Kidney (tissue), 13 donors: ENCODE measurements at regions not wholly inside any gene's neighbourhood (a gene's known extent, or its start where the extent isn't known, plus 50 kb on each side); places are given as distances from the start of the nearest gene placed in this dataset.

ENCODE experiments used
- DNase-seq, 5 donors: peaks; one replicate each; pipeline ENCODE4 v3.0.0-alpha.2; 2013 to 2020
- FAIRE-seq: peaks from 2 replicates; lab custom pipeline; 2012; peaks lifted over from hg19 to GRCh38; lab: Jason Lieb, UNC
- H3K27ac ChIP-seq, 2 donors: one replicate each; pipeline ENCODE4 v1.7.0; 2013; ENCODE audit warnings: low read depth in 2 of 2, low read length in 2 of 2, inconsistent platforms in 1 of 2
- H3K27me3 ChIP-seq: one replicate; pipeline ENCODE4 v1.7.1; 2013; ENCODE audit warnings: low read length, inconsistent platforms; ENCODE audit not compliant: control insufficient read depth, insufficient read depth
- H3K36me3 ChIP-seq, 3 donors: one replicate each; pipeline versions ENCODE4 v1.7.0 to v1.7.1; 2013; ENCODE audit warnings: low read length in 3 of 3, control low read depth in 1 of 3, inconsistent platforms in 1 of 3; ENCODE audit not compliant: insufficient read depth in 3 of 3, control insufficient read depth in 2 of 3
- H3K4me1 ChIP-seq, 3 donors: one replicate each; pipeline versions ENCODE4 v1.7.0 to v1.7.1; 2013; ENCODE audit warnings: low read length in 3 of 3, inconsistent platforms in 1 of 3, low read depth in 1 of 3; ENCODE audit not compliant: control insufficient read depth in 2 of 3, insufficient read depth in 2 of 3
- H3K4me3 ChIP-seq, 3 donors: one replicate each; pipeline versions ENCODE4 v1.7.0 to v1.8.1; 2013; ENCODE audit warnings: low read length in 3 of 3, control low read depth in 1 of 3, inconsistent platforms in 1 of 3
- H3K9ac ChIP-seq, 3 donors: one replicate each; pipeline versions ENCODE4 v1.7.0 to v1.7.1; 2013; ENCODE audit warnings: low read length in 3 of 3, control low read depth in 1 of 3, inconsistent platforms in 1 of 3
- H3K9me3 ChIP-seq, 3 donors: one replicate each; pipeline versions ENCODE4 v1.7.0 to v1.7.1; 2013; ENCODE audit warnings: low read length in 3 of 3, control low read depth in 1 of 3, inconsistent platforms in 1 of 3; ENCODE audit not compliant: control insufficient read depth in 2 of 3, insufficient read depth in 1 of 3
- intact Hi-C: fragments of 100-400 bp; cut with DNase I; formaldehyde crosslinking; loops from one replicate; pipeline ENCODE4 v1.11.1; 2022
- TF ChIP-seq, protein P1 (sequence below): IDR thresholded peaks from 3 replicates; pipeline ENCODE4 v1.5.1; 2012; ENCODE audit warnings: mild to moderate bottlenecking, moderate library complexity, borderline replicate concordance; ENCODE audit not compliant: insufficient read depth; ENCODE audit errors: extremely low read depth
- donor health status: control.
- donor health status: control.
- donor health status: control.
- donor health status: control.
- donor health status: control.
- donor health status: DM: yes; HTN: yes; CAD: no.
- donor health status: Normal renal cell carcinoma (clear cell type).

DNA sequence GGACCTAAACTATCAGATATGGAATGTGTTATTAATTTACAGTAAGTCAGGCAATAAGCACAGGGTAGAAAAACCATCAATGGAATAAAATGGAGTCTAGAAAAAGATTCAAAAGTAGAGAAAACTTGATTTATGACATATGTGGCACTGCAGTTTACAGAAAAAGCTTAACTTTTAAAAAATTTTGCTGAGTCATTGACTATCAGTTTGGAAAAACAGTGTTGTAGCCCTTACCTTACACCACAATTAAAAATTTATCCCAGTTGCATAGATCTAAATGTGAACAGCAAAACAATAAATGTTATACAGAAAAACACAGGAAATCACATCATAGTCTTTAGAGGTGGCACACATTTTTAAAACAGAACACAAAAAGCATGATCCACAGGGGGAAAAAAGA is 108.5 kb downstream of the USP22 start:
- FAIRE-seq, result no peak

DNA sequence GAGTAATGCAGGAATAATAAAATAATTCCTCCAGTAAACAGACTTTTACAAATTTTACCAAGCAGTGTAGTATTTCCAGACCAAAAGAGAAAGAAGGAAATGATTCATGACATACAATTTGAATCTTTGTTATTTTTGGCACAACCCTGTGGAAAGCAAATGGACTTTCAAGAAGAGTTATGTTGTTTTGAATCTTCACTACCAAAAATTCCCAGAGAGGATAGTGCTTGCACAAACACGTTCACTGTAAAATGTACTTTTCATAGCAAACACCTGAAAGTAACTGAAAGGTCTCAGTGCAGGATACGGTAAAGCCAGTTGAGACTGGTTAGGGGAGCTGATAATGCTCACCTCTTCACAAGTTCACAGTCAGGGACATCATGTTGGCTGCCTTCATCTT is 107.1 kb downstream of the USP22 start:
- no peak overlapping the region for H3K9ac ChIP-seq

More for the DNA sequence above, 108.5 kb downstream of the USP22 start:
- no peak overlapping the region for H3K27ac ChIP-seq
- H3K36me3 ChIP-seq, result no peaks in the 10 kb centered on the region
- H3K9me3 ChIP-seq, result no peaks in the 10 kb centered on the region
- H3K9ac ChIP-seq, result no peak overlapping the region
- TF ChIP-seq, protein P1, sequence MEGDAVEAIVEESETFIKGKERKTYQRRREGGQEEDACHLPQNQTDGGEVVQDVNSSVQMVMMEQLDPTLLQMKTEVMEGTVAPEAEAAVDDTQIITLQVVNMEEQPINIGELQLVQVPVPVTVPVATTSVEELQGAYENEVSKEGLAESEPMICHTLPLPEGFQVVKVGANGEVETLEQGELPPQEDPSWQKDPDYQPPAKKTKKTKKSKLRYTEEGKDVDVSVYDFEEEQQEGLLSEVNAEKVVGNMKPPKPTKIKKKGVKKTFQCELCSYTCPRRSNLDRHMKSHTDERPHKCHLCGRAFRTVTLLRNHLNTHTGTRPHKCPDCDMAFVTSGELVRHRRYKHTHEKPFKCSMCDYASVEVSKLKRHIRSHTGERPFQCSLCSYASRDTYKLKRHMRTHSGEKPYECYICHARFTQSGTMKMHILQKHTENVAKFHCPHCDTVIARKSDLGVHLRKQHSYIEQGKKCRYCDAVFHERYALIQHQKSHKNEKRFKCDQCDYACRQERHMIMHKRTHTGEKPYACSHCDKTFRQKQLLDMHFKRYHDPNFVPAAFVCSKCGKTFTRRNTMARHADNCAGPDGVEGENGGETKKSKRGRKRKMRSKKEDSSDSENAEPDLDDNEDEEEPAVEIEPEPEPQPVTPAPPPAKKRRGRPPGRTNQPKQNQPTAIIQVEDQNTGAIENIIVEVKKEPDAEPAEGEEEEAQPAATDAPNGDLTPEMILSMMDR, result no peak
- DNase-seq, result no peak
- H3K4me1 ChIP-seq, result no peaks in the 10 kb centered on the region
- no peaks in the 10 kb centered on the region for H3K27me3 ChIP-seq
- intact Hi-C loops, result no loop called here
- H3K4me3 ChIP-seq, result no peak overlapping the region

DNA sequence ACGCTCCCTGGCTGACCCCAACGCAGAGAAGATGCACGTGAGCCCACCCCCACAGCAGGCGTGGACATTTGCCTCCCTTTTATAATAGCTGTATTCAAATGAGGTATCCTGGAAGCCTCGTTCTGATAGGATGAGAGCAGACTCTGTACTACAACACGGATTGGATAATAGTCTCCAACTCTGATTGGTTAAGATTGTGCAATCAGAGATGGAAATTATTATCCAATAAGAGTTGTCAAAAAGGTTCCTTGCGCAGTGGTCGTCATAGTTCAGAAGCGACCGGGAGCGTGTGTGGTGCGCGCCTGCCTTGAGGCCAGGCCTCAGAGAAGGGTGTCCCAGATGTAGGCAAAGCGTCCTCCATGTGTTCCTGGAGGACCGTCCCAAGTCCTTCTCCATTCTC is 104.6 kb downstream of the USP22 start:
- H3K4me3 ChIP-seq, result no peak overlapping the region
- H3K4me1 ChIP-seq, result no peaks in the 10 kb centered on the region
- no peaks in the 10 kb centered on the region for H3K36me3 ChIP-seq
- H3K27ac ChIP-seq, result no peak overlapping the region
- no peaks in the 10 kb centered on the region for H3K9me3 ChIP-seq
- TF ChIP-seq, protein P1, result no peak
- FAIRE-seq (no peak), DNase-seq (no peak)
- H3K9ac ChIP-seq, result no peak overlapping the region
- intact Hi-C loops, result no loop called here
- H3K27me3 ChIP-seq, result no peaks in the 10 kb centered on the region

More for the DNA sequence above, 107.1 kb downstream of the USP22 start:
- Histone ChIP-seq H3K4me3 (no peak overlapping the region), H3K36me3 (no peaks in the 10 kb centered on the region), H3K4me1 (no peaks in the 10 kb centered on the region), H3K9me3 (no peaks in the 10 kb centered on the region), H3K27ac (no peak overlapping the region), H3K27me3 (no peaks in the 10 kb centered on the region)
- TF ChIP-seq, protein P1, result no peak
- intact Hi-C loops, result no loop called here
- DNase-seq (peak in 2 of 5 donors; percentile 17 to 54), FAIRE-seq (peak; percentile 55)

DNA sequence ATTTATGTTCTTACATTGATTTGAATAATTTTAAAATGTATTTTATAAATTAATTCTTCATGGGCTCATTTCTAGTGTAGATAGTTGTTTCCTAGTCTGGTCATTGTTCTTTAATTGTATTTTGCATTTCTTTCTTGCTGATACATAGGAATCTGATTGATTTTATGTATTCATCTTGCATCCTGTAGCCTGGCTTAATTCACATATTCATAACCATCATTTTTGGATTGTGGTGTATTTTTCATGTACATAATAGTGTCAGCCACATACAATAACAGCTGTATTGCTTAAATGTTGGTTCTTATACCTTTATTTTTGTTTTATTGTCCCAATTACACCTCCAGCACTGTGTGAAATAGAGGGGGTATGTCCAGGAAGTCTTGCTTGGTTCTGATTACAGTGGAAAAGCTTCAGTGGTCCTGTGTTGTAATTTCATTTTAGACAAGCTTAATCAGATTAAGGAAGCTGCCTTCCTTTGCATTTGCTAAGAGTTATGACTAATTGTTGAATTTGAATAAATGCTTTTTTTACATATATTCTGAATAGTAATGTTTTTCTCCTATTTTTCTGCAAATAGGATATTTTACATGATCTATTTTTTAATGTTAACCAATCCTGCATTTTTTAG is 103.7 kb downstream of the USP22 start:
- Histone ChIP-seq H3K27me3 (no peaks in the 10 kb centered on the region), H3K4me1 (no peaks in the 10 kb centered on the region), H3K27ac (no peak overlapping the region), H3K36me3 (no peaks in the 10 kb centered on the region), H3K4me3 (no peak overlapping the region), H3K9ac (no peak overlapping the region), H3K9me3 (no peaks in the 10 kb centered on the region)
- TF ChIP-seq, protein P1, result no peak
- intact Hi-C loops, result no loop called here
- FAIRE-seq, result no peak
- DNase-seq, result no peak
